COLO668 (cell line): ENCODE measurements at regions not wholly inside any gene's neighbourhood (a gene's known extent, or its start where the extent isn't known, plus 50 kb on each side); places are given as distances from the start of the nearest gene placed in this dataset.

Experiments
- DNase-seq: peaks from one replicate; lab custom pipeline; 2025; ENCODE audit not compliant: unreplicated experiment; lab: John Stamatoyannopoulos, UW

- DNase-seq = no peak
These were observed 57.3 kb downstream of the KCNA4 start for GRCh38 chr11:29959488-29959887.

GRCh38 chr11:29957431-29957830, 59.4 kb downstream of the KCNA4 start:
- no peak for DNase-seq

GRCh38 chr11:29956076-29956556, 60.7 kb downstream of the KCNA4 start:
- no peak for DNase-seq

- DNase-seq = no peak
These were observed 73.5 kb downstream of the KCNA4 start for GRCh38 chr11:29943347-29943746.

GRCh38 chr11:29937526-29937925, 79.3 kb downstream of the KCNA4 start:
- DNase-seq = no peak

GRCh38 chr11:29934115-29934638, 82.7 kb downstream of the KCNA4 start:
- no peak for DNase-seq

GRCh38 chr11:29916040-29916439, 100.8 kb downstream of the KCNA4 start:
- no peak for DNase-seq

GRCh38 chr11:29914203-29914930, 102.5 kb downstream of the KCNA4 start:
- no peak for DNase-seq

- no peak for DNase-seq
These were observed 103.5 kb downstream of the KCNA4 start for GRCh38 chr11:29913352-29913751.

- DNase-seq = no peak
These were observed 116.4 kb downstream of the KCNA4 start for GRCh38 chr11:29900382-29900781.

GRCh38 chr11:29879560-29879959, 137.3 kb downstream of the KCNA4 start:
- DNase-seq = no peak

GRCh38 chr11:29876192-29876591, 140.6 kb downstream of the KCNA4 start:
- DNase-seq = no peak

- no peak for DNase-seq
These were observed 169.6 kb downstream of the KCNA4 start for GRCh38 chr11:29847219-29847618.

- DNase-seq = no peak
These were observed 172.0 kb downstream of the KCNA4 start for GRCh38 chr11:29844701-29845379.

GRCh38 chr11:29844031-29844430, 172.8 kb downstream of the KCNA4 start:
- no peak for DNase-seq

GRCh38 chr11:29842061-29842460, 174.8 kb downstream of the KCNA4 start:
- no peak for DNase-seq

GRCh38 chr11:29826878-29827277, 190.0 kb downstream of the KCNA4 start:
- DNase-seq = no peak

- no peak for DNase-seq
These were observed 200.5 kb downstream of the KCNA4 start for GRCh38 chr11:29816359-29816758.

GRCh38 chr11:29809121-29809520, 207.7 kb downstream of the KCNA4 start:
- no peak for DNase-seq

- no peak for DNase-seq
These were observed 214.3 kb downstream of the KCNA4 start for GRCh38 chr11:29802522-29802921.

GRCh38 chr11:29801561-29801960, 215.3 kb downstream of the KCNA4 start:
- DNase-seq = no peak

- DNase-seq = no peak
These were observed 230.7 kb downstream of the KCNA4 start for GRCh38 chr11:29786092-29786491.
